Tibial nerve (tissue), 4 donors: ENCODE measurements at regions not wholly inside any gene's neighbourhood (a gene's known extent, or its start where the extent isn't known, plus 50 kb on each side); places are given as distances from the start of the nearest gene placed in this dataset.

Source experiments
- CTCF ChIP-seq, 5 experiments: fragments of 200-600 bp in 3 of 5; fragments of 450-650 bp in 2 of 5; sonication (generic) in 3 of 5; IDR thresholded peaks; one replicate each; pipeline ENCODE4 v1.5.1; 2016 to 2019; ENCODE audit warnings: antibody characterized with exemption in 5 of 5, mild to moderate bottlenecking in 3 of 5, moderate library complexity in 2 of 5
- EP300 ChIP-seq, 2 donors: sonication (generic); formaldehyde crosslinking; IDR thresholded peaks; one replicate each; pipeline ENCODE4 v1.6.1; 2017; ENCODE audit warnings: antibody characterized with exemption in 2 of 2, mild to moderate bottlenecking in 1 of 2
- POLR2A ChIP-seq, 2 donors: fragments of 450-650 bp; IDR thresholded peaks; one replicate each; pipeline ENCODE4 v1.6.1; 2017; ENCODE audit warnings: antibody characterized with exemption in 2 of 2, mild to moderate bottlenecking in 2 of 2, moderate library complexity in 2 of 2

- no peak for TF ChIP-seq POLR2A (IDR thresholded peaks at IDR 0.05)
- no peak for TF ChIP-seq CTCF (IDR thresholded peaks at IDR 0.05)
- no peak for TF ChIP-seq EP300 (IDR thresholded peaks at IDR 0.05)
Measured at GRCh38 chr4:182155806-182156205, 87.4 kb upstream of the TENM3 start.
